Urinary bladder (tissue), 3 donors: ENCODE measurements at regions not wholly inside any gene's neighbourhood (a gene's known extent, or its start where the extent isn't known, plus 50 kb on each side); places are given as distances from the start of the nearest gene placed in this dataset.

Source experiments
- DNase-seq: peaks from one replicate; pipeline ENCODE4 v3.0.0-alpha.2; 2015; ENCODE audit errors: extremely low spot score
- H3K27ac ChIP-seq: one replicate; pipeline ENCODE4 v1.5.1; 2013; ENCODE audit warnings: low read depth, mild to moderate bottlenecking, moderate library complexity
- H3K36me3 ChIP-seq: one replicate; pipeline ENCODE4 v1.6.1; 2013; ENCODE audit warnings: mild to moderate bottlenecking, moderate library complexity; ENCODE audit not compliant: insufficient read depth
- H3K4me1 ChIP-seq: one replicate; pipeline ENCODE4 v1.6.1; 2013; ENCODE audit warnings: mild to moderate bottlenecking, moderate library complexity; ENCODE audit not compliant: insufficient read depth
- H3K4me3 ChIP-seq: one replicate; pipeline ENCODE4 v1.5.1; 2013; ENCODE audit warnings: low read depth, low read length
- WGBS: extraction: QIAGEN DNeasy Blood & Tissue Kit; methylation state at CpG from one replicate; pipeline ENCODE4 v1.1.7; 2013; 5-methylcytosine and 5-hydroxymethylcytosine counted together
- donor health status: healthy with polysubstance abuse.
- donor health status: healthy.

DNA sequence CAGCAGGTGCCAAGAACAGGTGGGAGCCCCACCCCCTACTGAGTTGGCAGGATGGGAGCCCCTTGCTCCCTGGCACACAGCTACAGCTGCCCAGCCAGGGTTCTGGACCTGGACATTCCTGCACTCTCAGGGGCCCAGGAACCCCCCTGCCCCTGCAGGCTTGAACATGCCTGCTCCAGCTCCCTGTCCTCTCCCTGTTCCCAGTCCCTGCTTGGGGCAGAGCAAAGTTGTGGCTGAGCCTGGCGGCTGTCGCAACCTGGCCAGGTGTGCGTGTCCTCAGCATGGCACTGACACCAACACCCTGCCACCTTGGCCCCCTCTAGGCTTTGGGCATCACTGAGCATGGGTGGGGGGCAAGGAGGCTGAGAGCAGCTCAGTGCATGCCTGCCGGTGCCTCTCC lies 491.2 kb upstream of the NOX3 start:
- no peaks in the 10 kb centered on the region for H3K36me3 ChIP-seq
- no peak overlapping the region for H3K27ac ChIP-seq
- 97% methylated on average over 4 of the region's 4 CpGs for WGBS
- H3K4me1 ChIP-seq: no peaks in the 10 kb centered on the region
- no peak for DNase-seq
- H3K4me3 ChIP-seq: no peak overlapping the region

DNA sequence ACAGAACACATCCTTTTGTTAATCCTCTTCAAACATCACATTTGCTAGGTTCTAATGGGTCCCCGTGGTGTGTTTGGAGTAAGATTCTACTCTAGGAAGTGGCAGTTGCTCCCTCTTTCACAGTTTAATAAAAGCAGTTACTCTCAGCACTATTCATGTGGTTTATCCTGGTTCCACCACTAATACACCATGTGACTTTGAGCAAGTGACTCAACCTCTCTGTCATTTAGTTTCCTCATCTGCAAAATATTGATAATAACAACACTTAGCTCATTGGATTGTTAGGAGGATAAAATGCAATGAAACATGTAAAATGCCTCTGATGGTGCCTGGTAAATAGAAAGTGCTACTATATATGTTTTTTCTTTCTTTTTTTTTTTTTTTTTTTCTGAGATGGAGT lies 488.0 kb upstream of the NOX3 start:
- no peak for DNase-seq
- no peak overlapping the region for H3K4me3 ChIP-seq
- WGBS: 79% methylated on average over 1 of the region's 1 CpG
- no peaks in the 10 kb centered on the region for H3K4me1 ChIP-seq
- no peak overlapping the region for H3K27ac ChIP-seq
- no peaks in the 10 kb centered on the region for H3K36me3 ChIP-seq

DNA sequence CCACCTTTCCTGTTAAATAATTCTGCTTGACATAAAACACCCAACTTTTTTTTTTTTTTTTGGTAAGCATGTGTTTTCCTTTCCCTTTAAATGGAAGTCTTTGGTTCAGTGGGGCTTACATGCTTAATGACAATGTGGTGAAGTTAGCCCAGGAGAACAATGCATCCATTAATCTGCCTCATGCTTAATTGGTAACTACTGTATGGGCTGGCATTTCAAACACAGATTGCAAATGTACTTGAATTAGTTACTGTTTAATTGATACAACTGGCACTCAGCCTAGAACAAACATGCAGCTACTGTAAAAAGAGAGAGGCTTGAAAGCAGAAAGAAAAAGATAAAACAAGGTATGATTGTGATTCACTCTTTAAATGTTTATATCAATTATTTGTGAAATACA lies 483.6 kb upstream of the NOX3 start:
- no peak for DNase-seq
- H3K4me3 ChIP-seq: no peak overlapping the region
- no peak overlapping the region for H3K27ac ChIP-seq
- H3K4me1 ChIP-seq: no peaks in the 10 kb centered on the region
- H3K36me3 ChIP-seq: no peaks in the 10 kb centered on the region

DNA sequence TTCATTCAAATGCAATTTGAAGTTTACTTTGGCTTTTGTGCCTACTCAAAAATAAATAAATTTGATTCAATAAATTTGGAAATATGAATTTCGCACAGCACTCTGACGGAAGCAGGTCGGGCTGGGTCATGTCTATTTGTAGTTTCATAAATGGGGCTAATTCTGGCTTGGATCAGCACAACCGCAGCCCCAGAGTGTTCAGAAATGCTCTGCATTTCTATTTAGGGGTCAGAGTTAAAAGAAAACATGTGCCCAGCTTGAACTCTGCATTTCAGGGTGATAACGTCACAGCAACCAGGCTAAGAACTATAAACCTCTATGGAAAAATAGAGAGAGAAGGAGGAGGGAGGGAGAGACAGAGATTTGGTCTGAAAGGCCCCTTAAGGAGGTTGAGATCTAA lies 480.9 kb upstream of the NOX3 start:
- DNase-seq: no peak
- no peaks in the 10 kb centered on the region for H3K36me3 ChIP-seq
- H3K27ac ChIP-seq: no peak overlapping the region
- no peak overlapping the region for H3K4me3 ChIP-seq
- WGBS: 71% methylated on average over 5 of the region's 5 CpGs
- H3K4me1 ChIP-seq: no peaks in the 10 kb centered on the region

DNA sequence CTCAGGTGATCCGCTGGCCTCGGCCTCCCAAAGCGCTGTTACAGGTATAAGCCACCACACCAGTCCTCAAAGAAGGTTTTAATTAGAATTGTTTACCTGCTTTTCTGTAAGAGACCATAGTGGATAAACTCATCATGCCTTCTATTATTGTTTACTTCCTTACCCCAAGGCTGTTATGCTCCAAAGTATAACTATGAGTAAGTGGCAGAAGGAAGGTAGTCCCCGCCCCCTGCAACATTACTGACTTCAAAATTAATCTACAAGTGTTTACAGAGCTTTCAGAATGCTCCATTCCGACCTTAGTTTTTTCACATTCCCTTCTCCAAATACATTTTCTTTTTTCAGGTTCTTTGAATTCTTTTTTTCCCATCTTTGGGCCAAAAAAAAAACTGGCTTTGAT lies 480.5 kb upstream of the NOX3 start:
- 89% methylated on average over 5 of the region's 5 CpGs for WGBS

DNA sequence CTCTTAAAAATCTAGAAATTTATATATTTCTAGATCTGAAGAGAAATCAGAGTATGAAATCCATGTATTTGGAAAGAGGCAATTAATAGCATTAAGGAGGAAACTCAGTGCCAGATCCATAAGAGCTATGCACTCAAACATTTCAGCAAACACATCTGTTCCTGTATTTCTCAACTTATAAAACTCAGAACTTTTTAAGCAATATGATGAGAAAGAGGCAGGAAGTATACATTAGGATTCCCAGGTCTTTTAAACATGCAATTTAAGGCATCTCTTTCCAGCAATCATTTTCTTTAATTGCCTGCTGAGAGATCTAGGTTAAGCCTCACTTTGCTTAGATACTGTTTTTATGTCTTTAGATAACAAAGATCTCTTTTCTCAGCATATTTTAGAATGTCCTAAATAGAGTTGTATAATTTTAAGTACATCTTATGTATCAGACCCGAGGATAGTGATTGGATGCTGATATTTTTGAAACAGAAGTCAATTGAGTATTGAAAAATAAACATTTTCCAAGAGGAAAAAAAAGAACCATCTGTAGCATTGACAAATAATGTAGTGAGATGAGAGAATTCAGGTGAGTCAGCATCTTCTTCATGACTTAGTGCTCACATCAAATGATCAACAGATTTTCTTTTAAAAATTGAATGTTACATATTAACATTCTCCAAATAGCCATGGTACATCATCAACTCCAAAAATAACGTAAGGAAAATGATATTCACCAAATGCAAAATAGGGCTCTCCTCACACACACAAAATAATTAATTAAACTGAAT lies 461.4 kb upstream of the NOX3 start:
- 50% methylated on average over 2 of the region's 2 CpGs for WGBS
- no peaks in the 10 kb centered on the region for H3K4me1 ChIP-seq

More for the DNA sequence above, 480.5 kb upstream of the NOX3 start:
- no peaks in the 10 kb centered on the region for H3K4me1 ChIP-seq
- no peak for DNase-seq
- H3K4me3 ChIP-seq: no peak overlapping the region
- H3K27ac ChIP-seq: no peak overlapping the region
- no peaks in the 10 kb centered on the region for H3K36me3 ChIP-seq

DNA sequence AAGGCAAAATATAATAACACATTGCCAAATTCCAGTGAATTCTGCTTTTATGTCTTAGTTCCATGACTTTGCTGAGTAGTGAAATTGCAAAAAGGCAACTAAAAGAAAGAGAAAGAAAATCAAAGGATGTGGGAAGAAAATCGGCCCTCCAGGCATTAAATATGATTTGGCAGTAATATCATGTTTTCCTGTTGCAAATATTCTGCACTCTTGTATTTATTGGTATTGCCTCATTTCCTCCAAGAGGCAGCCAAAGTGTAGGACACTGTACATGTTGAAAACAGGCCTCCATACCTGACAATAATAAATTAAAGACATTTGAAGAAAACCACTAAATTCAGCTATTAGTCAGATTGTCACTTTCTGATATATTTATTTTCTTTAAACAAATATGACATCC lies 460.0 kb upstream of the NOX3 start:
- no peak overlapping the region for H3K4me3 ChIP-seq
- no peak overlapping the region for H3K27ac ChIP-seq
- H3K4me1 ChIP-seq: no peaks in the 10 kb centered on the region
- 48% methylated on average over 1 of the region's 1 CpG for WGBS
- H3K36me3 ChIP-seq: no peaks in the 10 kb centered on the region
- no peak for DNase-seq

More for the DNA sequence above, 461.4 kb upstream of the NOX3 start:
- Histone ChIP-seq H3K27ac (no peak overlapping the region), H3K36me3 (no peaks in the 10 kb centered on the region), H3K4me3 (no peak overlapping the region)
- DNase-seq: no peak

DNA sequence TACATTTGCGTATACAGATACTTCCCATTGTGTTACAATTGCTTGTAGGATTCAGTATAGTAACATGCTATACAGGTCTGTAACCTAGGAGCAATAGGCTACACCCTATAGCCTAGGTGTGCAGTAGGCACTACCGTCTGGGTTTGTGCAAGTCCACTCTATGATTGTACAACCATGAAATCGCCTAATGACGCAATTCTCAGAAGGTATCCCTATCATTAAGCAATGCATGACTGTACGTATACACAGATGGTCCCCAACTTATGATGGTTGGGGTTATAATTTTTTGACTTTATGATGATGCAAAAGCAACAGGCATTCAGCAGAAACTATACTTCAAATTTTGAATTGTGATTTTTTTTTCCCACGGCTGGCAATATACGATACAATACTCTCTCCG lies 458.2 kb upstream of the NOX3 start:
- no peak for DNase-seq

DNA sequence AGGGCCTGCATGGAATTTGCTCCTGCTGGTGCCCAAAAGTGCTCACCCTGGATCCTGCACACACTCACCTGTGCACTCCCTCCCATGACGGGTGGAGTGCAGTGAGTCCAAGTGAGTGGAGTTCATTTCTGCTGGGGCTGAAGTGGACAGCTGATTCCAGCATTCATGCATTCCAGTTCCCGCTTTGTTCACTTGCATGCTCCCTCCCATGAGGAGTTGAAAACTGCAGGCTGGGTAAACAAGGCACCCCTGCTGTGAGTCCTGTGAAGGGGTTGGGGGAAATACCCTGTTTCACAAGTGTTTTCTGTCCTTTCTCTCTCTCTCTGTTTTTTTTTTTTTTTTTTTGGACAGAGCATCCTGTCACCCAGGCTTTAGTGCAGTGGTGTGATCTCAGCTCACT lies 454.1 kb upstream of the NOX3 start:
- Histone ChIP-seq H3K4me1 (no peaks in the 10 kb centered on the region), H3K4me3 (no peak overlapping the region), H3K36me3 (no peaks in the 10 kb centered on the region), H3K27ac (no peak overlapping the region)
- 90% methylated on average over 2 of the region's 2 CpGs for WGBS
- no peak for DNase-seq

More for the DNA sequence above, 458.2 kb upstream of the NOX3 start:
- no peaks in the 10 kb centered on the region for H3K36me3 ChIP-seq
- H3K27ac ChIP-seq: no peak overlapping the region
- no peak overlapping the region for H3K4me3 ChIP-seq
- no peaks in the 10 kb centered on the region for H3K4me1 ChIP-seq
- WGBS: 91% methylated on average over 8 of the region's 8 CpGs

DNA sequence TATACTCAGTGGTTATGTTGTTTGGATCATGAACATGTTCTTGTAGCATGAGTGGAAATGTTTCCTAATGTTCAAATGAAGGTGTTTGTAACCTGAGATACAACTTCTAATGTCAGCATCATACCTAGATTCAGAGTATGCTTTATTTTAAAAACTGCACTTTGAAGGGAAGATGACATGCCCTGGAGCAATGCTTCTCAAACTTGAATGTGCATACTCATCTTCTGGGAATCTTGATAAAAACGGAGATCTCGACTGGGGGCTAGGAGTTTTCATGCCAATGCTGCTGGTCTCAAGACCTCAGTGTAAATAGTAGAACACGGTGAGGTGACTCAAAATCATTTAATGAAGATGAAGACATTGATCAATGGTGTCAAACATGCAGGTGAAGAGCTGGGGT lies 440.0 kb upstream of the NOX3 start:
- Histone ChIP-seq H3K27ac (no peak overlapping the region), H3K36me3 (no peaks in the 10 kb centered on the region), H3K4me3 (no peak overlapping the region), H3K4me1 (no peaks in the 10 kb centered on the region)
- WGBS: 85% methylated on average over 3 of the region's 3 CpGs
- no peak for DNase-seq

DNA sequence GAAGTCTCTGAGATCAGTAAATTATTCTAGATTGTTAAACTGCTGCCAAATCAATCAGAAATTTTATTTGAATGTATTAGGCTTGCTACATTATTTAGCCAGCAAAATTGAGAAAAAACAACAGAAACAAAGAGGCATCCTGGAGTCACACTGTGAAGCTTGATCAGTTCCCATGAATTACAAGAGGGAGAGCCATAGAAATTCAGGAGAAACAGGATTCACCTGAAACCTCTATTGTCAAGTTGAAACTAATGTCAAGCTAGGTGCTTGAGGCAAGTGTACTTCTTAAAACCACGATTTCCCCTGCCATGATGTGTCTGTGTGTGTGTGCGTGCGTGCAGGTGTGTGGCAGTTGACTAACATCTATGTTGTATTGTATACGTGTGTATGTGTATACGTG lies 439.1 kb upstream of the NOX3 start:
- Histone ChIP-seq H3K27ac (no peak overlapping the region), H3K4me1 (no peaks in the 10 kb centered on the region), H3K36me3 (no peaks in the 10 kb centered on the region), H3K4me3 (no peak overlapping the region)
- 86% methylated on average over 5 of the region's 5 CpGs for WGBS
- no peak for DNase-seq

DNA sequence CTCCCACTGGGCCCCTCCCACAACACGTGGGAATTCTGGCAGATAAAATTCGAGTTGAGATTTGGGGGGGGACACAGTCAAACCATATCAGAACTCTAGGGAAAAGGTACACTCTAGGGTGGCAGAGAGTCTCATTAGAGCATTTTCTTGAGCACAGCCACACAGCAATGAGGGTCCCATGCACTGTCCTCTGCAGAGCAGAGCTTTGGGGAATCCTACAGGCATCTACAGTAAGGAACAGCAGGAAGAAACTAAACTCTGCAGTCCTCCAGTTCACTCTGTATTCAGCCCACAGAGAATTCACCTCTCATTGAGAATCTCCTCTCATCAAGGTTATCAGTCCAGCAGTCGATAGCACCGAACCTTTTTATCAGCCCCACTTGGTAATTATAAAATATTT lies 438.6 kb upstream of the NOX3 start:
- 82% methylated on average over 4 of the region's 4 CpGs for WGBS
- DNase-seq: no peak
- H3K4me1 ChIP-seq: no peaks in the 10 kb centered on the region

DNA sequence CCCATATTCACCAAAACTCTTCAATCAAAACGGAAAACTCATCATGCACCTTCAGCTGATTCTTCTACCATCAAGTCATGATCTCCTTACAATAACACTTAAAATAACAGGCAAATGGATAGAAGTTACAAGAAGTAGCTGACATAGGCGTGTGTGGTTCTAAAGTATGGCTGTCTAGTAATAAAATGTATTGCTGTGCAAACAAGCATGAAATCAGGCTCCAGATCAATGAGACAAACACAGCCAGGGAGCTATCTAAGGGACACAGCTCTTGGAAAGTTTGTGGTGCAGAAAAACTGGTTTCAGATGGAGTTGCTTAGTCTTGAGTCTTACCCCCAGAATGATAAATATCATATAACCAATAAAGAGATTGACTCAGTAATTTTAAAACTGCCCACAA lies 434.8 kb upstream of the NOX3 start:
- DNase-seq: no peak
- H3K4me3 ChIP-seq: no peak overlapping the region
- WGBS: 48% methylated on average over 2 of the region's 2 CpGs
- H3K27ac ChIP-seq: no peak overlapping the region
- no peaks in the 10 kb centered on the region for H3K36me3 ChIP-seq
- no peaks in the 10 kb centered on the region for H3K4me1 ChIP-seq

More for the DNA sequence above, 438.6 kb upstream of the NOX3 start:
- Histone ChIP-seq H3K27ac (no peak overlapping the region), H3K36me3 (no peaks in the 10 kb centered on the region), H3K4me3 (no peak overlapping the region)

DNA sequence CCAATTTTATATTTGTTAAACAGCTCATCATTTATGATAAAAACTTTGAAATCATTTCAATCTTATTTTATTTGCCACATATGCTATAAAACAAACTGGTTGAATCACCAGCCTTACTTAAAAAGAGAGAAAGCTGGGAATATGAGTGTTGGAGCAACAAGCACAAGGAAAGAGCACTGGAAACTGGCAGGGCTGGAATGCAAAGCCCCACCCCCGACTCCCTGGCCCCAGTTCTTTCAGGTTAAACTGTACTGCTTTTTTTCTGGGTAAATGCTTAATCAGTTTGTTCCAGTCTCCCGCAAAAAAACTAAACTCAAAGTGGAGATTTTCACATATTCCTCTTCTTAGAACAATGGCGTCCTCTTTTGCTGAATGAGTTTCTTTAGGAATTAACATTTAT lies 433.8 kb upstream of the NOX3 start:
- WGBS: 72% methylated on average over 3 of the region's 3 CpGs
- Histone ChIP-seq H3K27ac (no peak overlapping the region), H3K4me3 (no peak overlapping the region), H3K36me3 (no peaks in the 10 kb centered on the region), H3K4me1 (no peaks in the 10 kb centered on the region)
- no peak for DNase-seq

DNA sequence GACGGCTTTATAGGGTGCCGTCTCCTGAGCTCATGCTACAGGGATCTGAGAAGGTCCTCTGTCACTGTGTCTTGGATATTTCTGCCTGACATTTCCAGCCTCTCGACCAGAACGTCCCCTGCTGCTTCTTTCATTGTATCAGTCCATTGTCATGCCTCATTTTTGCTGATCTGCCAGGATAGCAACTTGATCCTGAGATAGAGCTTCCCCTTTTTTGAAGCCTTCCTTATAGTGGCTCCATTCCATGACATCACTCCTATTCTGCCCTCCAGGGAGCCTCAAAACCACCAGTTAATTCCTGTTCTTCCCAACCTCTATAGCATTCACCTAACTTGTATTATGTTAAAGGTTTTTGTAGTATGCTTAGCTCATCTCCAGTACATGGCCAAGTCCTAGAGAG lies 431.8 kb upstream of the NOX3 start:
- H3K4me1 ChIP-seq: no peaks in the 10 kb centered on the region
- no peaks in the 10 kb centered on the region for H3K36me3 ChIP-seq
- H3K4me3 ChIP-seq: no peak overlapping the region
- DNase-seq: no peak
- no peak overlapping the region for H3K27ac ChIP-seq
- WGBS: 93% methylated on average over 4 of the region's 4 CpGs
